ENCODE measurements at regions not wholly inside any gene's neighbourhood (a gene's known extent, or its start where the extent isn't known, plus 50 kb on each side); places are given as distances from the start of the nearest gene placed in this dataset.

- H3K4me3 ChIP-seq (ENCODE audit: low read length): no peak overlapping the region
- Mint-ChIP-seq H3K27me3 (peaks cover 0 to 7% (median 0%) of the 10 kb centered on the region in 5 donors), H3K9me3 (peaks cover 0 to 4% (median 0%) of the 10 kb centered on the region in 11 donors), H3K4me1 (no peaks in the 10 kb centered on the region), H3K4me3 (no peak overlapping the region), H3K36me3 (no peaks in the 10 kb centered on the region), H3K27ac (no peak overlapping the region)
- no peak overlapping the region for H3K27ac ChIP-seq (ENCODE audit: low read depth, low read length)
- no peaks in the 10 kb centered on the region for H3K4me1 ChIP-seq (ENCODE audit: control insufficient read depth in 2 of 2, insufficient read depth in 2 of 2, low read length in 2 of 2)
- CTCF ChIA-PET: no interaction called here
- H3K9me3 ChIP-seq (ENCODE audit: control insufficient read depth in 2 of 3, low read length in 3 of 3): no peaks in the 10 kb centered on the region
- no peaks in the 10 kb centered on the region for H3K36me3 ChIP-seq (ENCODE audit: control insufficient read depth in 2 of 3, insufficient read depth in 3 of 3, low read length in 3 of 3)
- no peaks in the 10 kb centered on the region for H3K27me3 ChIP-seq (ENCODE audit: control insufficient read depth in 2 of 2, insufficient read depth in 2 of 2, low read length in 2 of 2)
- ATAC-seq (no peak), DNase-seq (no peak)
- POLR2A ChIA-PET: no interaction called here
- intact Hi-C loops (cut with micrococcal nuclease): no loop called here
These were observed 463.1 kb upstream of the HS6ST1 start for GRCh38 chr2:128781585-128782385.

- Histone ChIP-seq H3K4me3 (ENCODE audit: low read length) (no peak overlapping the region), H3K36me3 (ENCODE audit: control insufficient read depth in 2 of 3, insufficient read depth in 3 of 3, low read length in 3 of 3) (no peaks in the 10 kb centered on the region), H3K27ac (ENCODE audit: low read depth, low read length) (no peak overlapping the region), H3K4me1 (ENCODE audit: control insufficient read depth in 2 of 2, insufficient read depth in 2 of 2, low read length in 2 of 2) (no peaks in the 10 kb centered on the region), H3K27me3 (ENCODE audit: control insufficient read depth in 2 of 2, insufficient read depth in 2 of 2, low read length in 2 of 2) (no peaks in the 10 kb centered on the region), H3K9me3 (ENCODE audit: control insufficient read depth in 2 of 3, low read length in 3 of 3) (no peaks in the 10 kb centered on the region)
- DNase-seq: no peak
- Mint-ChIP-seq H3K36me3 (no peaks in the 10 kb centered on the region), H3K4me3 (no peak overlapping the region), H3K9me3 (peaks cover 0 to 4% (median 0%) of the 10 kb centered on the region in 11 donors), H3K4me1 (no peaks in the 10 kb centered on the region), H3K27ac (no peak overlapping the region), H3K27me3 (peaks cover 0 to 5% (median 0%) of the 10 kb centered on the region in 5 donors)
- no peak for ATAC-seq
- POLR2A ChIA-PET: no interaction called here
- intact Hi-C loops (cut with micrococcal nuclease): no loop called here
- CTCF ChIA-PET: no interaction called here
These were observed 463.9 kb upstream of the HS6ST1 start for GRCh38 chr2:128782411-128783192.

- Histone ChIP-seq H3K27ac (ENCODE audit: low read depth, low read length) (no peak overlapping the region), H3K36me3 (ENCODE audit: control insufficient read depth in 2 of 3, insufficient read depth in 3 of 3, low read length in 3 of 3) (no peaks in the 10 kb centered on the region), H3K27me3 (ENCODE audit: control insufficient read depth in 2 of 2, insufficient read depth in 2 of 2, low read length in 2 of 2) (no peaks in the 10 kb centered on the region), H3K4me1 (ENCODE audit: control insufficient read depth in 2 of 2, insufficient read depth in 2 of 2, low read length in 2 of 2) (no peaks in the 10 kb centered on the region), H3K4me3 (ENCODE audit: low read length) (no peak overlapping the region), H3K9me3 (ENCODE audit: control insufficient read depth in 2 of 3, low read length in 3 of 3) (no peaks in the 10 kb centered on the region)
- peaks cover 0 to 5% (median 0%) of the 10 kb centered on the region in 5 donors for H3K27me3 Mint-ChIP-seq
- H3K27ac Mint-ChIP-seq: no peak overlapping the region
- H3K4me3 Mint-ChIP-seq: no peak overlapping the region
- CTCF ChIA-PET: no interaction called here
- ATAC-seq: no peak
- H3K9me3 Mint-ChIP-seq: peaks cover 0 to 4% (median 0%) of the 10 kb centered on the region in 11 donors
- intact Hi-C loops (cut with micrococcal nuclease): no loop called here
- POLR2A ChIA-PET: no interaction called here
- no peaks in the 10 kb centered on the region for H3K4me1 Mint-ChIP-seq
- no peaks in the 10 kb centered on the region for H3K36me3 Mint-ChIP-seq
- no peak for DNase-seq
These were observed 464.6 kb upstream of the HS6ST1 start for GRCh38 chr2:128783193-128783671.

- no peak overlapping the region for H3K4me3 Mint-ChIP-seq
- peaks cover 0 to 5% (median 0%) of the 10 kb centered on the region in 5 donors for H3K27me3 Mint-ChIP-seq
- Histone ChIP-seq H3K36me3 (ENCODE audit: control insufficient read depth in 2 of 3, insufficient read depth in 3 of 3, low read length in 3 of 3) (no peaks in the 10 kb centered on the region), H3K9me3 (ENCODE audit: control insufficient read depth in 2 of 3, low read length in 3 of 3) (no peaks in the 10 kb centered on the region), H3K4me3 (ENCODE audit: low read length) (no peak overlapping the region), H3K27me3 (ENCODE audit: control insufficient read depth in 2 of 2, insufficient read depth in 2 of 2, low read length in 2 of 2) (no peaks in the 10 kb centered on the region), H3K4me1 (ENCODE audit: control insufficient read depth in 2 of 2, insufficient read depth in 2 of 2, low read length in 2 of 2) (no peaks in the 10 kb centered on the region), H3K27ac (ENCODE audit: low read depth, low read length) (no peak overlapping the region)
- no peaks in the 10 kb centered on the region for H3K36me3 Mint-ChIP-seq
- no peaks in the 10 kb centered on the region for H3K4me1 Mint-ChIP-seq
- CTCF ChIA-PET: no interaction called here
- ATAC-seq: no peak
- intact Hi-C loops (cut with micrococcal nuclease): no loop called here
- no peak overlapping the region for H3K27ac Mint-ChIP-seq
- POLR2A ChIA-PET: no interaction called here
- peaks cover 0 to 8% (median 1%) of the 10 kb centered on the region in 11 donors for H3K9me3 Mint-ChIP-seq
- no peak for DNase-seq
These were observed 465.2 kb upstream of the HS6ST1 start for GRCh38 chr2:128783896-128784295.

GRCh38 chr2:128784626-128785306 lies 466.1 kb upstream of the HS6ST1 start:
- POLR2A ChIA-PET: no interaction called here

GRCh38 chr2:128786316-128786715 lies 467.6 kb upstream of the HS6ST1 start:
- Mint-ChIP-seq H3K4me3 (no peak overlapping the region), H3K36me3 (no peaks in the 10 kb centered on the region), H3K27me3 (peaks cover 0 to 5% (median 0%) of the 10 kb centered on the region in 5 donors), H3K4me1 (no peaks in the 10 kb centered on the region), H3K27ac (no peak overlapping the region), H3K9me3 (peaks cover 0 to 10% (median 0%) of the 10 kb centered on the region in 11 donors)
- Histone ChIP-seq H3K4me1 (ENCODE audit: control insufficient read depth in 2 of 2, insufficient read depth in 2 of 2, low read length in 2 of 2) (no peaks in the 10 kb centered on the region), H3K4me3 (ENCODE audit: low read length) (no peak overlapping the region), H3K27me3 (ENCODE audit: control insufficient read depth in 2 of 2, insufficient read depth in 2 of 2, low read length in 2 of 2) (no peaks in the 10 kb centered on the region), H3K27ac (ENCODE audit: low read depth, low read length) (no peak overlapping the region), H3K36me3 (ENCODE audit: control insufficient read depth in 2 of 3, insufficient read depth in 3 of 3, low read length in 3 of 3) (no peaks in the 10 kb centered on the region), H3K9me3 (ENCODE audit: control insufficient read depth in 2 of 3, low read length in 3 of 3) (no peaks in the 10 kb centered on the region)
- ATAC-seq (no peak), DNase-seq (no peak)
- ChIA-PET POLR2A (no interaction called here), CTCF (no interaction called here)
- intact Hi-C loops (cut with micrococcal nuclease): no loop called here

More at GRCh38 chr2:128784626-128785306, 466.1 kb upstream of the HS6ST1 start:
- no peak overlapping the region for H3K4me3 ChIP-seq (ENCODE audit: low read length)
- ATAC-seq (no peak), DNase-seq (no peak)
- H3K9me3 ChIP-seq (ENCODE audit: control insufficient read depth in 2 of 3, low read length in 3 of 3): no peaks in the 10 kb centered on the region
- intact Hi-C loops (cut with micrococcal nuclease): no loop called here
- Mint-ChIP-seq H3K36me3 (no peaks in the 10 kb centered on the region), H3K9me3 (peaks cover 0 to 10% (median 0%) of the 10 kb centered on the region in 11 donors), H3K4me3 (no peak overlapping the region), H3K4me1 (no peaks in the 10 kb centered on the region), H3K27ac (no peak overlapping the region), H3K27me3 (peaks cover 0 to 5% (median 0%) of the 10 kb centered on the region in 5 donors)
- H3K4me1 ChIP-seq (ENCODE audit: control insufficient read depth in 2 of 2, insufficient read depth in 2 of 2, low read length in 2 of 2): no peaks in the 10 kb centered on the region
- no peaks in the 10 kb centered on the region for H3K27me3 ChIP-seq (ENCODE audit: control insufficient read depth in 2 of 2, insufficient read depth in 2 of 2, low read length in 2 of 2)
- no peaks in the 10 kb centered on the region for H3K36me3 ChIP-seq (ENCODE audit: control insufficient read depth in 2 of 3, insufficient read depth in 3 of 3, low read length in 3 of 3)
- no peak overlapping the region for H3K27ac ChIP-seq (ENCODE audit: low read depth, low read length)
- CTCF ChIA-PET: no interaction called here

Data from naive thymus-derived CD4-positive, alpha-beta T cell (primary cell).